HEK293 (cell line): ENCODE measurements at regions not wholly inside any gene's neighbourhood (a gene's known extent, or its start where the extent isn't known, plus 50 kb on each side); places are given as distances from the start of the nearest gene placed in this dataset.

ENCODE experiments used
- CTCF ChIA-PET: fragments of 350-600 bp; formaldehyde crosslinking; extraction: SDS; loops from one replicate; lab custom pipeline; 2021; ENCODE audit warnings: antibody characterized with exemption; lab: Yijun Ruan, JAX
- POLR2A ChIA-PET: fragments of 300-600 bp; formaldehyde crosslinking; extraction: SDS; loops from one replicate; lab custom pipeline; 2020; ENCODE audit warnings: antibody characterized with exemption, inconsistent platforms; lab: Yijun Ruan, JAX
- H3K27ac ChIP-seq: fragments of 200-500 bp; sonication (Bioruptor generic); 2 replicates; pipeline ENCODE4 v1.5.1; 2014; ENCODE audit warnings: low read depth, low read length, control low read depth, inconsistent platforms; ENCODE audit errors: extremely low read depth
- H3K36me3 ChIP-seq, 2 experiments: fragments of 200-500 bp in 1 of 2; sonication (Bioruptor generic) in 1 of 2; 1 replicate in 1 of 2; 2 replicates in 1 of 2; pipeline ENCODE4 v1.5.1; 2014 to 2017; ENCODE audit warnings: inconsistent platforms in 2 of 2, low read length in 2 of 2; ENCODE audit not compliant: control insufficient read depth in 2 of 2, insufficient read depth in 1 of 2
- H3K4me1 ChIP-seq: fragments of 200-500 bp; sonication (Bioruptor generic); 2 replicates; pipeline ENCODE4 v1.5.1; 2014; ENCODE audit warnings: mild to moderate bottlenecking, low read length, inconsistent platforms; ENCODE audit not compliant: control insufficient read depth, insufficient read depth
- H3K4me3 ChIP-seq: 2 replicates; pipeline ENCODE4 v1.5.1; 2011; ENCODE audit warnings: low read depth, mild to moderate bottlenecking, control low read depth, low read length, moderate library complexity
- H3K9me3 ChIP-seq: fragments of 200-500 bp; sonication (Bioruptor generic); 2 replicates; pipeline ENCODE4 v1.5.1; 2014; ENCODE audit warnings: low read depth, low read length, inconsistent platforms; ENCODE audit not compliant: control insufficient read depth, insufficient read depth
- GFI1B ChIP-seq: fragments of 450-650 bp; formaldehyde crosslinking; IDR thresholded peaks from 2 replicates; pipeline ENCODE4 v1.5.1; 2016; ENCODE audit warnings: missing biosample characterization, missing genetic modification characterization
- GLIS1 ChIP-seq: fragments of 450-650 bp; formaldehyde crosslinking; IDR thresholded peaks from 2 replicates; pipeline ENCODE4 v1.5.1; 2016; ENCODE audit warnings: missing biosample characterization, missing genetic modification characterization
- KLF1 ChIP-seq: fragments of 450-650 bp; formaldehyde crosslinking; IDR thresholded peaks from 2 replicates; pipeline ENCODE4 v1.5.1; 2016; ENCODE audit warnings: missing biosample characterization, missing genetic modification characterization
- PBX3 ChIP-seq: sonication (generic); formaldehyde crosslinking; IDR thresholded peaks from 2 replicates; pipeline ENCODE4 v1.8.1; 2022; ENCODE audit warnings: mild to moderate bottlenecking, moderate library complexity, missing genetic modification reagents
- PRDM4 ChIP-seq: fragments of 450-650 bp; formaldehyde crosslinking; IDR thresholded peaks from 2 replicates; pipeline ENCODE4 v1.5.1; 2017; ENCODE audit warnings: missing biosample characterization, missing genetic modification characterization
- WT1 ChIP-seq: fragments of 450-650 bp; formaldehyde crosslinking; IDR thresholded peaks from 2 replicates; pipeline ENCODE4 v1.5.1; 2016; ENCODE audit warnings: missing biosample characterization, missing genetic modification characterization
- ZBTB48 ChIP-seq: fragments of 450-650 bp; formaldehyde crosslinking; IDR thresholded peaks from 2 replicates; pipeline ENCODE4 v1.5.1; 2016; ENCODE audit warnings: missing biosample characterization, missing genetic modification characterization
- ZBTB49 ChIP-seq: fragments of 450-650 bp; formaldehyde crosslinking; IDR thresholded peaks from 2 replicates; pipeline ENCODE4 v1.5.1; 2016; ENCODE audit warnings: missing biosample characterization, missing genetic modification characterization, low read depth
- ZNF133 ChIP-seq: fragments of 450-650 bp; formaldehyde crosslinking; IDR thresholded peaks from 2 replicates; pipeline ENCODE4 v1.5.1; 2016; ENCODE audit warnings: missing biosample characterization, missing genetic modification characterization
- ZNF157 ChIP-seq: fragments of 450-650 bp; formaldehyde crosslinking; IDR thresholded peaks from 2 replicates; pipeline ENCODE4 v1.5.1; 2016; ENCODE audit warnings: missing biosample characterization, missing genetic modification characterization
- ZNF211 ChIP-seq: fragments of 450-650 bp; formaldehyde crosslinking; IDR thresholded peaks from 2 replicates; pipeline ENCODE4 v1.5.1; 2016; ENCODE audit warnings: low read depth, missing biosample characterization, missing genetic modification characterization
- ZNF221 ChIP-seq: fragments of 450-650 bp; formaldehyde crosslinking; IDR thresholded peaks from 2 replicates; pipeline ENCODE4 v1.5.1; 2017; ENCODE audit warnings: missing biosample characterization, missing genetic modification characterization, borderline replicate concordance
- ZNF280D ChIP-seq: fragments of 450-650 bp; formaldehyde crosslinking; IDR thresholded peaks from 2 replicates; pipeline ENCODE4 v1.5.1; 2016; ENCODE audit warnings: missing biosample characterization, missing genetic modification characterization
- ZNF521 ChIP-seq: fragments of 450-650 bp; formaldehyde crosslinking; IDR thresholded peaks from 2 replicates; pipeline ENCODE4 v1.5.1; 2017; ENCODE audit warnings: missing biosample characterization, mild to moderate bottlenecking, missing genetic modification characterization
- ZNF623 ChIP-seq: fragments of 450-650 bp; formaldehyde crosslinking; IDR thresholded peaks from 2 replicates; pipeline ENCODE4 v1.5.1; 2016; ENCODE audit warnings: missing biosample characterization, missing genetic modification characterization
- ZNF654 ChIP-seq: fragments of 450-650 bp; formaldehyde crosslinking; IDR thresholded peaks from 2 replicates; pipeline ENCODE4 v1.5.1; 2016; ENCODE audit warnings: low read depth, missing biosample characterization, missing genetic modification characterization
- ZNF660 ChIP-seq: fragments of 450-650 bp; IDR thresholded peaks from 2 replicates; pipeline ENCODE4 v1.5.1; 2018; ENCODE audit warnings: missing biosample characterization, mild to moderate bottlenecking, missing genetic modification characterization
- ZNF664 ChIP-seq: fragments of 450-650 bp; formaldehyde crosslinking; IDR thresholded peaks from 2 replicates; pipeline ENCODE4 v1.5.1; 2016; ENCODE audit warnings: missing biosample characterization, missing genetic modification characterization
- ZNF777 ChIP-seq: fragments of 450-650 bp; formaldehyde crosslinking; IDR thresholded peaks from 2 replicates; pipeline ENCODE4 v1.5.1; 2017; ENCODE audit warnings: missing biosample characterization, missing genetic modification characterization, borderline replicate concordance
- ZNF792 ChIP-seq: fragments of 450-650 bp; formaldehyde crosslinking; IDR thresholded peaks from 2 replicates; pipeline ENCODE4 v1.5.1; 2016; ENCODE audit warnings: missing biosample characterization, missing genetic modification characterization
- ZSCAN16 ChIP-seq: fragments of 450-650 bp; formaldehyde crosslinking; IDR thresholded peaks from 2 replicates; pipeline ENCODE4 v1.5.1; 2016; ENCODE audit warnings: missing biosample characterization, missing genetic modification characterization
- ZSCAN18 ChIP-seq: fragments of 450-650 bp; formaldehyde crosslinking; IDR thresholded peaks from 2 replicates; pipeline ENCODE4 v1.5.1; 2016; ENCODE audit warnings: missing biosample characterization, missing genetic modification characterization

GRCh38 chr2:222074674-222075073 is 224.1 kb downstream of the PAX3 start (continued):
- TF ChIP-seq PBX3 (CRISPR knock-in tag): no peak
- TF ChIP-seq GLIS1 (tag by site-specific recombination): no peak
- no peak for TF ChIP-seq ZSCAN18 (tag by site-specific recombination)
- TF ChIP-seq ZNF654 (tag by site-specific recombination): no peak
- TF ChIP-seq, all 188 proteins: peak for 0

- TF ChIP-seq PRDM4 (tag by site-specific recombination) (no peak), ZNF623 (tag by site-specific recombination) (no peak), ZNF521 (tag by site-specific recombination) (no peak), ZNF211 (no peak), ZNF157 (tag by site-specific recombination) (no peak), ZBTB49 (tag by site-specific recombination) (no peak), KLF1 (tag by site-specific recombination) (no peak), ZNF792 (no peak), ZNF660 (no peak), ZNF664 (tag by site-specific recombination) (no peak), ZNF280D (no peak), ZSCAN16 (tag by site-specific recombination) (no peak), WT1 (tag by site-specific recombination) (no peak), ZNF133 (tag by site-specific recombination) (no peak), ZNF777 (no peak), ZNF221 (tag by site-specific recombination) (no peak), GFI1B (no peak), ZBTB48 (tag by site-specific recombination) (no peak)
- Histone ChIP-seq H3K27ac (no peak overlapping the region), H3K4me3 (no peak overlapping the region), H3K4me1 (0 out of 2 replicates have a peak, but pooled peaks cover 4% of the 10 kb centered on the region), H3K36me3 (no peaks in the 10 kb centered on the region), H3K9me3 (no peaks in the 10 kb centered on the region)
- POLR2A ChIA-PET: no interaction called here
- CTCF ChIA-PET: interaction anchor here (0.6 kb wide), 1 partner anchor 847 kb away, joined by 3 read pairs; no protein-coding TSS in a partner anchor
These were observed 226.9 kb downstream of the PAX3 start for GRCh38 chr2:222071911-222072310.
